ENCODE measurements at regions not wholly inside any gene's neighbourhood (a gene's known extent, or its start where the extent isn't known, plus 50 kb on each side); places are given as distances from the start of the nearest gene placed in this dataset.

GRCh38 chr2:215671691-215672090, 235.8 kb upstream of the FN1 start:
- H3K79me2 ChIP-seq (ENCODE audit: low read length), result no peaks in the 10 kb centered on the region
- H3K4me3 ChIP-seq (ENCODE audit: low read length), result no peak overlapping the region
- H3K4me1 ChIP-seq (ENCODE audit: insufficient read depth, low read length), result no peaks in the 10 kb centered on the region
- ChIA-PET CTCF (no interaction called here), POLR2A (ENCODE audit: unreplicated experiment) (no interaction called here)
- TF ChIP-seq EZH2 (IDR thresholded peaks at IDR 0.05; ENCODE audit: low read length, unreplicated experiment), result no peak
- no peak overlapping the region for H3K4me2 ChIP-seq (ENCODE audit: low read length)
- no peak for DNase-seq
- ATAC-seq, result no peak
- intact Hi-C loops (cut with micrococcal nuclease), result no loop called here
- no peak overlapping the region for H3K27ac ChIP-seq (ENCODE audit: low read length)
- H3K9me3 ChIP-seq (ENCODE audit: low read length), result no peaks in the 10 kb centered on the region
- no peaks in the 10 kb centered on the region for H3F3A ChIP-seq (ENCODE audit: low read length, unreplicated experiment)
- H4K20me1 ChIP-seq (ENCODE audit: low read length), result no peaks in the 10 kb centered on the region
- H3K27me3 ChIP-seq (ENCODE audit: low read length), result no peaks in the 10 kb centered on the region
- no TSS peak for BruUV-seq (replicated peaks)
- no peaks in the 10 kb centered on the region for H3K9me2 ChIP-seq (replicated peaks; ENCODE audit: low read length)
- H3K9ac ChIP-seq (ENCODE audit: low read length), result no peak overlapping the region
- no peaks in the 10 kb centered on the region for H3K36me3 ChIP-seq (ENCODE audit: low read depth, low read length)
- no peak overlapping the region for H2AFZ ChIP-seq (ENCODE audit: low read length)

GRCh38 chr2:215671244-215671643, 235.4 kb upstream of the FN1 start:
- no peak for TF ChIP-seq EZH2 (IDR thresholded peaks at IDR 0.05; ENCODE audit: low read length, unreplicated experiment)
- TF ChIP-seq CTCF (conservative IDR thresholded peaks at IDR 0.05; ENCODE audit: low read depth, low read length), result no peak
- no peak for TF ChIP-seq EZH2phosphoT487 (IDR thresholded peaks at IDR 0.05; ENCODE audit: borderline replicate concordance, low read length)
- H3F3A ChIP-seq (ENCODE audit: low read length, unreplicated experiment), result no peaks in the 10 kb centered on the region
- ATAC-seq, result no peak
- H3K9ac ChIP-seq (ENCODE audit: low read length), result no peak overlapping the region
- H3K79me2 ChIP-seq (ENCODE audit: low read length), result no peaks in the 10 kb centered on the region
- H4K20me1 ChIP-seq (ENCODE audit: low read length), result no peaks in the 10 kb centered on the region
- H3K4me3 ChIP-seq (ENCODE audit: low read length), result no peak overlapping the region
- ChIA-PET POLR2A (ENCODE audit: unreplicated experiment) (no interaction called here), CTCF (no interaction called here)
- DNase-seq, result no peak
- no peak overlapping the region for H3K27ac ChIP-seq (ENCODE audit: low read length)
- H3K4me1 ChIP-seq (ENCODE audit: insufficient read depth, low read length), result no peaks in the 10 kb centered on the region
- H3K9me3 ChIP-seq (ENCODE audit: low read length), result no peaks in the 10 kb centered on the region
- no peaks in the 10 kb centered on the region for H3K36me3 ChIP-seq (ENCODE audit: low read depth, low read length)
- H3K9me2 ChIP-seq (replicated peaks; ENCODE audit: low read length), result no peaks in the 10 kb centered on the region
- intact Hi-C loops (cut with micrococcal nuclease), result no loop called here
- H3K4me2 ChIP-seq (ENCODE audit: low read length), result no peak overlapping the region
- no TSS peak for BruUV-seq (replicated peaks)
- H3K27me3 ChIP-seq (ENCODE audit: low read length), result no peaks in the 10 kb centered on the region
- H2AFZ ChIP-seq (ENCODE audit: low read length), result no peak overlapping the region

GRCh38 chr2:215670396-215670795, 234.5 kb upstream of the FN1 start:
- CTCF ChIA-PET, result no interaction called here
- POLR2A ChIA-PET (ENCODE audit: unreplicated experiment), result no interaction called here
- no peak overlapping the region for H2AFZ ChIP-seq (ENCODE audit: low read length)
- no peaks in the 10 kb centered on the region for H3F3A ChIP-seq (ENCODE audit: low read length, unreplicated experiment)
- no peaks in the 10 kb centered on the region for H3K9me2 ChIP-seq (replicated peaks; ENCODE audit: low read length)
- no peaks in the 10 kb centered on the region for H3K79me2 ChIP-seq (ENCODE audit: low read length)
- no peak overlapping the region for H3K4me2 ChIP-seq (ENCODE audit: low read length)
- H3K27ac ChIP-seq (ENCODE audit: low read length), result no peak overlapping the region
- no peak for DNase-seq
- no peaks in the 10 kb centered on the region for H3K36me3 ChIP-seq (ENCODE audit: low read depth, low read length)
- no peak for ATAC-seq
- no peak overlapping the region for H3K9ac ChIP-seq (ENCODE audit: low read length)
- H3K4me1 ChIP-seq (ENCODE audit: insufficient read depth, low read length), result peaks cover under 1% of the 10 kb centered on the region
- no peaks in the 10 kb centered on the region for H3K9me3 ChIP-seq (ENCODE audit: low read length)
- TF ChIP-seq EZH2 (IDR thresholded peaks at IDR 0.05; ENCODE audit: low read length, unreplicated experiment) (no peak), EZH2phosphoT487 (IDR thresholded peaks at IDR 0.05; ENCODE audit: borderline replicate concordance, low read length) (no peak), CTCF (conservative IDR thresholded peaks at IDR 0.05; ENCODE audit: low read depth, low read length) (no peak)
- no TSS peak for BruUV-seq (replicated peaks)
- H3K27me3 ChIP-seq (ENCODE audit: low read length), result no peaks in the 10 kb centered on the region
- no peak overlapping the region for H3K4me3 ChIP-seq (ENCODE audit: low read length)
- intact Hi-C loops (cut with micrococcal nuclease), result no loop called here
- no peaks in the 10 kb centered on the region for H4K20me1 ChIP-seq (ENCODE audit: low read length)
